ENCODE measurements at regions not wholly inside any gene's neighbourhood (a gene's known extent, or its start where the extent isn't known, plus 50 kb on each side); places are given as distances from the start of the nearest gene placed in this dataset.

GRCh38 chr2:217138284-217138683, 278.4 kb upstream of the TNP1 start:
- TF ChIP-seq CTCF (IDR thresholded peaks at IDR 0.05; ENCODE audit: control extremely low read depth, extremely low read depth, low read depth, missing control alignments) = no peak
- POLR2A ChIA-PET = no interaction called here
- CTCF ChIA-PET = no interaction called here
- no peak for DNase-seq (ENCODE audit: extremely low spot score)

GRCh38 chr2:217127744-217128143, 267.9 kb upstream of the TNP1 start:
- TF ChIP-seq CTCF (IDR thresholded peaks at IDR 0.05; ENCODE audit: control extremely low read depth, extremely low read depth, low read depth, missing control alignments) = no peak
- ChIA-PET POLR2A (no interaction called here), CTCF (interaction anchor here (1.2 to 2.0 kb wide), 4 partner anchors 11 to 80 kb away, joined by 3 to 5 read pairs (median 3); no protein-coding TSS in a partner anchor)
- DNase-seq (ENCODE audit: extremely low spot score) = no peak

- POLR2A ChIA-PET = no interaction called here
- no peak for TF ChIP-seq CTCF (IDR thresholded peaks at IDR 0.05; ENCODE audit: control extremely low read depth, extremely low read depth, low read depth, missing control alignments)
- no peak for DNase-seq (ENCODE audit: extremely low spot score)
- CTCF ChIA-PET = interaction anchor here (0.9 to 1.9 kb wide), 4 partner anchors 9 to 50 kb away, joined by 3 to 5 read pairs (median 4); no protein-coding TSS in a partner anchor
Measured at GRCh38 chr2:217125014-217125413, 265.1 kb upstream of the TNP1 start.

GRCh38 chr2:217124050-217124449, 264.2 kb upstream of the TNP1 start:
- DNase-seq (ENCODE audit: extremely low spot score) = no peak
- no peak for TF ChIP-seq CTCF (IDR thresholded peaks at IDR 0.05; ENCODE audit: control extremely low read depth, extremely low read depth, low read depth, missing control alignments)
- POLR2A ChIA-PET = no interaction called here
- CTCF ChIA-PET = interaction anchor here (0.6 to 1.9 kb wide), 2 partner anchors 18 to 23 kb away, joined by 3 to 5 read pairs; no protein-coding TSS in a partner anchor

GRCh38 chr2:217121565-217121964, 261.7 kb upstream of the TNP1 start:
- DNase-seq (ENCODE audit: extremely low spot score) = no peak
- CTCF ChIA-PET = interaction anchor here (2.9 kb wide), 1 partner anchor 17 kb away, joined by 8 read pairs; no protein-coding TSS in a partner anchor
- POLR2A ChIA-PET = no interaction called here
- no peak for TF ChIP-seq CTCF (IDR thresholded peaks at IDR 0.05; ENCODE audit: control extremely low read depth, extremely low read depth, low read depth, missing control alignments)

- CTCF ChIA-PET = interaction anchor here (0.9 to 2.9 kb wide), 4 partner anchors 9 to 23 kb away, joined by 3 to 8 read pairs (median 4); no protein-coding TSS in a partner anchor
- no peak for TF ChIP-seq CTCF (IDR thresholded peaks at IDR 0.05; ENCODE audit: control extremely low read depth, extremely low read depth, low read depth, missing control alignments)
- DNase-seq (ENCODE audit: extremely low spot score) = no peak
- POLR2A ChIA-PET = no interaction called here
Measured at GRCh38 chr2:217120429-217120828, 260.6 kb upstream of the TNP1 start.

Data from GM10248 (cell line).